Adrenal gland (tissue), 5 donors: ENCODE measurements at regions not wholly inside any gene's neighbourhood (a gene's known extent, or its start where the extent isn't known, plus 50 kb on each side); places are given as distances from the start of the nearest gene placed in this dataset.
"Not testable (repeated sequence)": the region's sequence is repeated elsewhere in the genome, so short reads cannot be mapped to it uniquely, and the experiment has no call there.

Experiments used
- CTCF ChIP-seq, 6 experiments: fragments of 450-650 bp in 4 of 6; fragments of 200-600 bp in 2 of 6; sonication (generic) in 1 of 6; IDR thresholded peaks; 1 replicate in 5 of 6; 2 replicates in 1 of 6; pipeline versions ENCODE4 v1.5.1 to v1.8.0; 2016 to 2021; ENCODE audit warnings: antibody characterized with exemption in 6 of 6, mild to moderate bottlenecking in 2 of 6, moderate library complexity in 1 of 6
- POLR2A ChIP-seq, 2 donors: fragments of 450-650 bp; IDR thresholded peaks; one replicate each; pipeline ENCODE4 v1.6.1; 2017; ENCODE audit warnings: antibody characterized with exemption in 2 of 2, mild to moderate bottlenecking in 2 of 2, moderate library complexity in 1 of 2
- donor health status: DM: no; HTN: no; CAD: no.

- TF ChIP-seq CTCF, POLR2A (IDR thresholded peaks at IDR 0.05): not testable (repeated sequence)
These were observed 676.9 kb downstream of the SI start for GRCh38 chr3:164401440-164401839.
